Liver (tissue), 7 donors: ENCODE measurements at regions not wholly inside any gene's neighbourhood (a gene's known extent, or its start where the extent isn't known, plus 50 kb on each side); places are given as distances from the start of the nearest gene placed in this dataset.

Experiments used
- DNase-seq: peaks from one replicate; pipeline ENCODE4 v3.0.0-alpha.2; 2017; ENCODE audit warnings: low spot score
- H3K27ac ChIP-seq, 2 donors: one replicate each; pipeline ENCODE4 v1.7.0; 2013; ENCODE audit warnings: inconsistent platforms in 2 of 2, low read length in 2 of 2, control low read depth in 1 of 2, low read depth in 1 of 2, mild to moderate bottlenecking in 1 of 2
- H3K27me3 ChIP-seq, 4 donors: one replicate each; pipeline versions ENCODE4 v1.6.1 to v1.7.0; 2013; ENCODE audit warnings: low read length in 3 of 4, inconsistent platforms in 1 of 4, mild to moderate bottlenecking in 1 of 4, moderate library complexity in 1 of 4; ENCODE audit not compliant: control insufficient read depth in 4 of 4, insufficient read depth in 4 of 4
- H3K36me3 ChIP-seq, 4 donors: one replicate each; pipeline versions ENCODE4 v1.6.1 to v1.7.0; 2013; ENCODE audit warnings: low read length in 3 of 4, mild to moderate bottlenecking in 3 of 4, low read depth in 1 of 4, moderate library complexity in 1 of 4; ENCODE audit not compliant: control insufficient read depth in 4 of 4, insufficient read depth in 3 of 4
- H3K4me1 ChIP-seq, 4 donors: one replicate each; pipeline versions ENCODE4 v1.6.1 to v1.7.0; 2013; ENCODE audit warnings: low read length in 3 of 4, mild to moderate bottlenecking in 3 of 4, moderate library complexity in 1 of 4; ENCODE audit not compliant: control insufficient read depth in 4 of 4, insufficient read depth in 4 of 4
- H3K4me3 ChIP-seq, 3 donors: one replicate each; pipeline versions ENCODE4 v1.6.1 to v1.7.0; 2013; ENCODE audit warnings: low read length in 3 of 3, control low read depth in 1 of 3, low read depth in 1 of 3, mild to moderate bottlenecking in 1 of 3
- H3K9ac ChIP-seq, 2 donors: one replicate each; pipeline ENCODE4 v1.7.0; 2013; ENCODE audit warnings: low read length in 2 of 2, mild to moderate bottlenecking in 2 of 2, moderate library complexity in 2 of 2, control low read depth in 1 of 2, low read depth in 1 of 2
- H3K9me3 ChIP-seq, 4 donors: one replicate each; pipeline versions ENCODE4 v1.6.1 to v1.7.0; 2013; ENCODE audit warnings: low read length in 3 of 4; ENCODE audit not compliant: control insufficient read depth in 4 of 4
- EGR1 ChIP-seq, 2 donors: IDR thresholded peaks; 2 replicates each; pipeline ENCODE4 v1.6.1; 2016 to 2018; ENCODE audit warnings: antibody characterized with exemption in 2 of 2, low read depth in 2 of 2
- FOXA1 ChIP-seq: IDR thresholded peaks from 2 replicates; pipeline ENCODE4 v1.6.1; 2016; ENCODE audit warnings: antibody characterized with exemption
- FOXA2 ChIP-seq: IDR thresholded peaks from 2 replicates; pipeline ENCODE4 v1.6.1; 2016; ENCODE audit warnings: antibody characterized with exemption
- GABPA ChIP-seq, 2 donors: IDR thresholded peaks in 1 of 2; conservative IDR thresholded peaks in 1 of 2; 2 replicates each; pipeline ENCODE4 v1.6.1; 2016; ENCODE audit warnings: antibody characterized with exemption in 2 of 2, mild to moderate bottlenecking in 1 of 2, moderate library complexity in 1 of 2
- HNF4G ChIP-seq: IDR thresholded peaks from 2 replicates; pipeline ENCODE4 v1.6.1; 2016; ENCODE audit warnings: antibody characterized with exemption
- NR2F2 ChIP-seq: IDR thresholded peaks from 2 replicates; pipeline ENCODE4 v1.6.1; 2016; ENCODE audit warnings: antibody characterized with exemption
- RAD21 ChIP-seq, 2 donors: IDR thresholded peaks; 2 replicates each; pipeline ENCODE4 v1.6.1; 2016; ENCODE audit warnings: antibody characterized with exemption in 2 of 2, mild to moderate bottlenecking in 2 of 2
- RXRA ChIP-seq, 2 donors: IDR thresholded peaks; 2 replicates each; pipeline ENCODE4 v1.6.1; 2017 to 2018; ENCODE audit warnings: antibody characterized with exemption in 2 of 2, mild to moderate bottlenecking in 1 of 2
- SP1 ChIP-seq: IDR thresholded peaks from 2 replicates; pipeline ENCODE4 v1.6.1; 2018; ENCODE audit warnings: antibody characterized with exemption, mild to moderate bottlenecking
- TAF1 ChIP-seq: conservative IDR thresholded peaks from 2 replicates; pipeline ENCODE4 v1.6.1; 2016; ENCODE audit warnings: antibody characterized with exemption, mild to moderate bottlenecking
- YY1 ChIP-seq: IDR thresholded peaks from 2 replicates; pipeline ENCODE4 v1.6.1; 2016; ENCODE audit warnings: antibody characterized with exemption, mild to moderate bottlenecking
- WGBS: extraction: QIAGEN DNeasy Blood & Tissue Kit; methylation state at CpG from one replicate; pipeline ENCODE4 v1.1.7; 2013; 5-methylcytosine and 5-hydroxymethylcytosine counted together
- TF ChIP-seq, protein P1 (sequence below): IDR thresholded peaks from 2 replicates; pipeline ENCODE4 v1.6.1; 2016; ENCODE audit warnings: antibody characterized with exemption
- TF ChIP-seq, protein P2 (sequence below): IDR thresholded peaks from 2 replicates; pipeline ENCODE4 v1.6.1; 2016; ENCODE audit warnings: antibody characterized with exemption
- TF ChIP-seq, protein P3 (sequence below): IDR thresholded peaks from 2 replicates; pipeline ENCODE4 v1.6.1; 2016; ENCODE audit warnings: antibody characterized with exemption
- donor health status: healthy.
- donor health status: healthy.
- donor health status: healthy.
- donor health status: healthy.

DNA sequence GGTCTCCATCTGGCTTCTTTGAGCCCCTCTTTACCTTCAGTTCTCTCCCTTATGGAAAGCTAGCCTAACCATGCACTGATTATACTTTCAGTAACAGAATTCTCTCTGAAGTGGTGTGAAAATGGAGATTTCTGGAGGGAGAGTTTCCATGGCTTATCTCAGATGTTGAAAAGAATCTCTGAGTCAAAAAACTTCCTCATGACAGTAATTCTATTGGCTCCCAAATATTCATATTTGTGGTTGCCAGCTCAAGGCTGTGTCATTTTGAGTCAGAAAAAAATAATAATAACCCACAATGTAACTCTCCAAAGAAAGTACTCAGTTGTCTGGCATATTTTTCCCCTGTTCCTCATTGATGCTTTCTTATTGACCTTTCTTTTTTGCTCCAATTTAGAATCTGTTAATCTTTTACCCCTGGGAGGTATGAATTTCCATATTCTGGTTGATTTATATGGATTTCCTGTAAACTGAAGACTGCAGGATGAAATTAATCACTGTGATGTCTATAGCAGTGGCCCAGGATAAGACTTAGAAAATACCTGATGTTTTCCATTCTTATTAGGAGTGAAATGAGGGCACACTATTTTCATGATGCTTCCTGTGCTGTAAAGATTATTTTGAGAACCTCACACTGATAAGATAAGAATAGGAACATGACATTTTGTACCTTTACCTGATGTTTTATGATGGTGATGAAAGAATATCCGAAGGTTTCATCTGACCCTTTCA lies 149.5 kb upstream of the EPHA3 start:
- TF ChIP-seq GABPA (IDR thresholded peaks at IDR 0.05 in 1 of 2, conservative IDR thresholded peaks at IDR 0.05 in 1 of 2) (no peak), YY1 (no peak), SP1 (no peak), RXRA (IDR thresholded peaks at IDR 0.05) (no peak), FOXA2 (no peak), TAF1 (no peak), RAD21 (IDR thresholded peaks at IDR 0.05) (no peak), NR2F2 (no peak), EGR1 (IDR thresholded peaks at IDR 0.05; ENCODE audit: low read depth in 2 of 2) (no peak), HNF4G (no peak)
- TF ChIP-seq, protein P1, sequence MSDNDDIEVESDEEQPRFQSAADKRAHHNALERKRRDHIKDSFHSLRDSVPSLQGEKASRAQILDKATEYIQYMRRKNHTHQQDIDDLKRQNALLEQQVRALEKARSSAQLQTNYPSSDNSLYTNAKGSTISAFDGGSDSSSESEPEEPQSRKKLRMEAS: no peak
- TF ChIP-seq, protein P2, sequence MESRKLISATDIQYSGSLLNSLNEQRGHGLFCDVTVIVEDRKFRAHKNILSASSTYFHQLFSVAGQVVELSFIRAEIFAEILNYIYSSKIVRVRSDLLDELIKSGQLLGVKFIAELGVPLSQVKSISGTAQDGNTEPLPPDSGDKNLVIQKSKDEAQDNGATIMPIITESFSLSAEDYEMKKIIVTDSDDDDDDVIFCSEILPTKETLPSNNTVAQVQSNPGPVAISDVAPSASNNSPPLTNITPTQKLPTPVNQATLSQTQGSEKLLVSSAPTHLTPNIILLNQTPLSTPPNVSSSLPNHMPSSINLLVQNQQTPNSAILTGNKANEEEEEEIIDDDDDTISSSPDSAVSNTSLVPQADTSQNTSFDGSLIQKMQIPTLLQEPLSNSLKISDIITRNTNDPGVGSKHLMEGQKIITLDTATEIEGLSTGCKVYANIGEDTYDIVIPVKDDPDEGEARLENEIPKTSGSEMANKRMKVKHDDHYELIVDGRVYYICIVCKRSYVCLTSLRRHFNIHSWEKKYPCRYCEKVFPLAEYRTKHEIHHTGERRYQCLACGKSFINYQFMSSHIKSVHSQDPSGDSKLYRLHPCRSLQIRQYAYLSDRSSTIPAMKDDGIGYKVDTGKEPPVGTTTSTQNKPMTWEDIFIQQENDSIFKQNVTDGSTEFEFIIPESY: no peak
- TF ChIP-seq, protein P3, sequence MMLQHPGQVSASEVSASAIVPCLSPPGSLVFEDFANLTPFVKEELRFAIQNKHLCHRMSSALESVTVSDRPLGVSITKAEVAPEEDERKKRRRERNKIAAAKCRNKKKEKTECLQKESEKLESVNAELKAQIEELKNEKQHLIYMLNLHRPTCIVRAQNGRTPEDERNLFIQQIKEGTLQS: no peak
- WGBS: 48% methylated on average over 1 of the region's 1 CpG

DNA sequence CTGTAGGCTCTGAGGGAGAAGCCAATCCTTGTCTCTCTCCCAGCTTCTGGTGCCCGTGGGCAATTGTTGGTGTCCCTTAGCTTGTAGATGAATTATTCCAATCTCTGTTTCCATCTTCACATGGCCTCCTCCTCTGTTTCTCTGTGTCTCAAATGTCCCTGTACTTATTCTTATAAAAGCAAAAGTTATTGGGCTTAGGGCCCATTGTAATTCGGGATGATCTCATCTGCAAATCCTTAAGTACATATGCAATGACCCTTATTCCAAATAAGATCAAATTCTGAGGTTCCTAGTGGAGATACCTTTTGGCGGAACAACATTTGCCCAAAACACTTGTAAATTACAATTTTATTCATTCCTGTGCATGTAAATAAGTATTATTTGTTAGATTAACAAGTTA lies 147.4 kb upstream of the EPHA3 start:
- no peak overlapping the region for H3K9ac ChIP-seq
- H3K36me3 ChIP-seq: no peaks in the 10 kb centered on the region
- DNase-seq: no peak
- TF ChIP-seq GABPA (IDR thresholded peaks at IDR 0.05 in 1 of 2, conservative IDR thresholded peaks at IDR 0.05 in 1 of 2): no peak
- TF ChIP-seq YY1: no peak
- no peak for TF ChIP-seq EGR1 (IDR thresholded peaks at IDR 0.05; ENCODE audit: low read depth in 2 of 2)
- no peaks in the 10 kb centered on the region for H3K9me3 ChIP-seq
- H3K4me1 ChIP-seq: no peaks in the 10 kb centered on the region
- 73% methylated on average over 3 of the region's 3 CpGs for WGBS
- H3K27me3 ChIP-seq: peaks cover 0 to 2% (median 0%) of the 10 kb centered on the region in 4 donors
- no peak overlapping the region for H3K4me3 ChIP-seq
- no peak overlapping the region for H3K27ac ChIP-seq

More for the DNA sequence above, 149.5 kb upstream of the EPHA3 start:
- DNase-seq: no peak
- no peak overlapping the region for H3K27ac ChIP-seq
- no peak overlapping the region for H3K9ac ChIP-seq
- no peaks in the 10 kb centered on the region for H3K9me3 ChIP-seq
- H3K27me3 ChIP-seq: peaks cover 0 to 2% (median 0%) of the 10 kb centered on the region in 4 donors
- H3K36me3 ChIP-seq: no peaks in the 10 kb centered on the region
- H3K4me3 ChIP-seq: no peak overlapping the region
- H3K4me1 ChIP-seq: no peaks in the 10 kb centered on the region

DNA sequence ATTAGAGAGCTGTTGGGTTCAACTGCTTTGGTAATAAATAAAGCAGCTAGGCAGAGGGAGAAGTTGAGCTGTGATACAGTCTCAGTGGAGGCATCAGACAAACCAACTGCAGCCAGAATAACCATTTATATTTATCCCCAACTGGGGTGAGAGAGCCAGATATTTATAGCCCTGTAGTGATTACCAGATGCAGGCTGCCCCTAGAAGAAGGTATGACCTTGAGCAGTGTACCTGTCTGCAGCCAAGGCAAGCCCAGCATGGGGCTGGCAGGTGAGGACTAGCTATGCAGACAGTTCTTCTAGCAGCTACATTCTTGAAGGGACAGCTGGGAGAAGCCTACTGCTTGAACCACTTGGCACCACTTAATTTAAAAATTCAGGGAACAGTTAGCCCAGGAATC lies 144.4 kb upstream of the EPHA3 start:
- DNase-seq: no peak
- no peak overlapping the region for H3K9ac ChIP-seq
- TF ChIP-seq YY1: no peak
- TF ChIP-seq FOXA1: no peak

More for the DNA sequence above, 144.4 kb upstream of the EPHA3 start:
- Histone ChIP-seq H3K4me1 (no peaks in the 10 kb centered on the region), H3K27ac (no peak overlapping the region), H3K36me3 (no peaks in the 10 kb centered on the region), H3K27me3 (peaks cover 0 to 2% (median 0%) of the 10 kb centered on the region in 4 donors), H3K9me3 (no peaks in the 10 kb centered on the region), H3K4me3 (no peak overlapping the region)
